Smooth muscle cell (in vitro differentiated cells): ENCODE measurements at regions not wholly inside any gene's neighbourhood (a gene's known extent, or its start where the extent isn't known, plus 50 kb on each side); places are given as distances from the start of the nearest gene placed in this dataset.

Experiments
- DNase-seq: peaks from one replicate; lab custom pipeline; 2025; ENCODE audit not compliant: unreplicated experiment; lab: John Stamatoyannopoulos, UW
- H2AFZ ChIP-seq: fragments of 200-600 bp; sonication (generic); 2 replicates; pipeline ENCODE4 v1.6.0; 2016; ENCODE audit warnings: antibody characterized with exemption, low read depth, mild to moderate bottlenecking
- H3F3A ChIP-seq: fragments of 200-600 bp; sonication (generic); 2 replicates; pipeline ENCODE4 v1.6.0; 2017; ENCODE audit warnings: antibody characterized with exemption, low read depth
- H3K27ac ChIP-seq: fragments of 200-600 bp; sonication (generic); 2 replicates; pipeline ENCODE4 v1.5.1; 2016; ENCODE audit warnings: low read depth, mild to moderate bottlenecking
- H3K27me3 ChIP-seq: fragments of 200-600 bp; sonication (generic); 2 replicates; pipeline ENCODE4 v1.6.1; 2016; ENCODE audit warnings: low read depth, mild to moderate bottlenecking
- H3K36me3 ChIP-seq: fragments of 200-600 bp; sonication (generic); 2 replicates; pipeline ENCODE4 v1.5.1; 2016; ENCODE audit warnings: low read depth
- H3K4me1 ChIP-seq: fragments of 200-600 bp; sonication (generic); 2 replicates; pipeline ENCODE4 v1.5.1; 2016; ENCODE audit warnings: low read depth
- H3K4me2 ChIP-seq: fragments of 200-600 bp; sonication (generic); 2 replicates; pipeline ENCODE4 v1.6.0; 2016; ENCODE audit warnings: mild to moderate bottlenecking
- H3K4me3 ChIP-seq: fragments of 200-600 bp; sonication (generic); 2 replicates; pipeline ENCODE4 v1.5.1; 2016; ENCODE audit warnings: mild to moderate bottlenecking
- H3K79me2 ChIP-seq: fragments of 200-600 bp; sonication (generic); 2 replicates; pipeline ENCODE4 v1.6.0; 2016; ENCODE audit warnings: low read depth, mild to moderate bottlenecking
- H3K9ac ChIP-seq: fragments of 200-600 bp; sonication (generic); 2 replicates; pipeline ENCODE4 v1.6.0; 2016; ENCODE audit warnings: low read depth
- H3K9me3 ChIP-seq: fragments of 200-600 bp; sonication (generic); replicated peaks from 2 replicates; pipeline ENCODE4 v1.5.1; 2016; ENCODE audit warnings: low read depth
- H4K20me1 ChIP-seq: fragments of 200-600 bp; sonication (generic); 2 replicates; pipeline ENCODE4 v1.6.0; 2016; ENCODE audit warnings: low read depth
- WGBS: methylation state at CpG from one replicate; pipeline ENCODE4 v1.1.7; 2016; ENCODE audit warnings: low lambda C conversion rate; 5-methylcytosine and 5-hydroxymethylcytosine counted together
- TF ChIP-seq, protein P1 (sequence below): fragments of 200-600 bp; sonication (generic); IDR thresholded peaks from 2 replicates; pipeline ENCODE4 v1.5.1; 2017; ENCODE audit warnings: borderline replicate concordance, mild to moderate bottlenecking, antibody characterized with exemption; ENCODE audit not compliant: insufficient read depth, poor library complexity, severe bottlenecking

DNA sequence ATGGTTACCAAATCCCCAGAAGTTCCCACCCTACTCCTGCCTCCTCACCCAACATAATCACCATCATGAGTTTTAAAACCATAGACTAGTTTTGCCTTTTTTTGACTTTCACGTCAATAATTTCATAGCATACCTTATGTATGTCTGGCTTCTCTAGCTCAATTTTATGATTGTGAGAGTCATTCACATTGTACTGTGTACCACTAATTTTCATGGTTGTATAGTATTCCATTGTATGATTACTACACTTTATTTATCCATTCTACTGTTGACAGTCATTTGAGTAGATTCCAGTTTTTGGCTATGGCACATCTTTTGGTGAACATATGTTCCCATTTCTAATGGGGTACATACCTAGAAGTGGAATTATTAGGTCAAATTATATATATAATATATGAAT, 195.3 kb upstream of the TCF21 start:
- no peak overlapping the region for H3K27ac ChIP-seq
- 100% methylated on average over 1 of the region's 1 CpG for WGBS
- H4K20me1 ChIP-seq, result no peaks in the 10 kb centered on the region

DNA sequence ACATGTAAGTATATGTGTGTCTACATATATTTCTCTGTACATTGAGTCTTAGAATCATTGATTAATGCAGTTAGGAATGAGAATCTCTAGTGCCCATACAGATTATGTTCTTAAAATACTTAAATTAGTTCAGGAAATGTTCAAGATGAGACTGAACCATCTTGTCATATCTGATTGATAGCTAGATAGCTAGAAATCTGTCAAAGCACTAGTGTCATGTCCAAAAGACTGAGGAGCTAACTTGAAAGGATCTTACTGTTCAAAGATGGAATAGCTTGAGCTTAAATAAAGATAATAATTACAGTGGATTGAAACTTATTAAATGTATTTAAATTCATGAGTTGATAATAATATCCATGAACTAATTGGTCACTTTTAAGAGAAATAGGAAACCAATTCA, 191.7 kb upstream of the TCF21 start:
- Histone ChIP-seq H3K4me2 (no peak overlapping the region), H3K9me3 (no peaks in the 10 kb centered on the region), H4K20me1 (no peaks in the 10 kb centered on the region), H3K27me3 (no peaks in the 10 kb centered on the region), H3K9ac (no peak overlapping the region), H3K4me3 (no peak overlapping the region), H3K79me2 (no peaks in the 10 kb centered on the region), H3K4me1 (no peaks in the 10 kb centered on the region), H3K27ac (no peak overlapping the region), H2AFZ (no peak overlapping the region), H3K36me3 (no peaks in the 10 kb centered on the region), H3F3A (peaks cover 2% of the 10 kb centered on the region)
- TF ChIP-seq, protein P1, sequence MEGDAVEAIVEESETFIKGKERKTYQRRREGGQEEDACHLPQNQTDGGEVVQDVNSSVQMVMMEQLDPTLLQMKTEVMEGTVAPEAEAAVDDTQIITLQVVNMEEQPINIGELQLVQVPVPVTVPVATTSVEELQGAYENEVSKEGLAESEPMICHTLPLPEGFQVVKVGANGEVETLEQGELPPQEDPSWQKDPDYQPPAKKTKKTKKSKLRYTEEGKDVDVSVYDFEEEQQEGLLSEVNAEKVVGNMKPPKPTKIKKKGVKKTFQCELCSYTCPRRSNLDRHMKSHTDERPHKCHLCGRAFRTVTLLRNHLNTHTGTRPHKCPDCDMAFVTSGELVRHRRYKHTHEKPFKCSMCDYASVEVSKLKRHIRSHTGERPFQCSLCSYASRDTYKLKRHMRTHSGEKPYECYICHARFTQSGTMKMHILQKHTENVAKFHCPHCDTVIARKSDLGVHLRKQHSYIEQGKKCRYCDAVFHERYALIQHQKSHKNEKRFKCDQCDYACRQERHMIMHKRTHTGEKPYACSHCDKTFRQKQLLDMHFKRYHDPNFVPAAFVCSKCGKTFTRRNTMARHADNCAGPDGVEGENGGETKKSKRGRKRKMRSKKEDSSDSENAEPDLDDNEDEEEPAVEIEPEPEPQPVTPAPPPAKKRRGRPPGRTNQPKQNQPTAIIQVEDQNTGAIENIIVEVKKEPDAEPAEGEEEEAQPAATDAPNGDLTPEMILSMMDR, result no peak
- DNase-seq, result no peak

More for the DNA sequence above, 195.3 kb upstream of the TCF21 start:
- H3K9ac ChIP-seq, result no peak overlapping the region
- no peak overlapping the region for H2AFZ ChIP-seq
- no peak for DNase-seq
- no peak overlapping the region for H3K4me3 ChIP-seq
- H3K9me3 ChIP-seq, result no peaks in the 10 kb centered on the region
- H3F3A ChIP-seq, result no peaks in the 10 kb centered on the region
- no peaks in the 10 kb centered on the region for H3K36me3 ChIP-seq
- no peaks in the 10 kb centered on the region for H3K27me3 ChIP-seq
- TF ChIP-seq, protein P1, result no peak
- H3K4me2 ChIP-seq, result no peak overlapping the region
- no peaks in the 10 kb centered on the region for H3K4me1 ChIP-seq
- no peaks in the 10 kb centered on the region for H3K79me2 ChIP-seq

DNA sequence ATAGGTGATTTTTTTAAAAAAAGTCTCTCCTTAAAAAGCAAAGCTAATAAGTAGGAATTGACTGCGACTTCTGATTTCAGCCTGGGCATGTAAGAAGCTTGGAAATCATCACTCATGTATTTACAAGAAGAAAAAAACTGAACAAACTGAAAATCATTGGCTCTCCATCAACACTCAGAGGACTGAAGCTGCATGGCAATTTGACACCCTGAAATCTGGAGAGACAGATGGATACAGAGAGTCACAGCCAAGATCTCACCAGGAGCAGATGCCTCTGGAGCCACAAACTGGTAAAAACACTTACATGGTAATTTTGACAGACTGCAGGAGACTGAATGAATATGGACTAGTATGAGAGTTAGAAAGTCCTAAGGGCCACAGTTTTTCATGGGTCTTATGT, 191.2 kb upstream of the TCF21 start:
- no peaks in the 10 kb centered on the region for H3K79me2 ChIP-seq
- no peak overlapping the region for H2AFZ ChIP-seq
- no peaks in the 10 kb centered on the region for H3K4me1 ChIP-seq
- H3K9me3 ChIP-seq, result no peaks in the 10 kb centered on the region
- no peaks in the 10 kb centered on the region for H3K36me3 ChIP-seq
- peaks cover 2% of the 10 kb centered on the region for H3F3A ChIP-seq
- no peak overlapping the region for H3K9ac ChIP-seq
- no peaks in the 10 kb centered on the region for H3K27me3 ChIP-seq
- no peak overlapping the region for H3K4me3 ChIP-seq
- no peak overlapping the region for H3K27ac ChIP-seq
- TF ChIP-seq, protein P1, result no peak
- no peak overlapping the region for H3K4me2 ChIP-seq
- no peaks in the 10 kb centered on the region for H4K20me1 ChIP-seq
- WGBS, result 97% methylated on average over 1 of the region's 1 CpG
- DNase-seq, result no peak

DNA sequence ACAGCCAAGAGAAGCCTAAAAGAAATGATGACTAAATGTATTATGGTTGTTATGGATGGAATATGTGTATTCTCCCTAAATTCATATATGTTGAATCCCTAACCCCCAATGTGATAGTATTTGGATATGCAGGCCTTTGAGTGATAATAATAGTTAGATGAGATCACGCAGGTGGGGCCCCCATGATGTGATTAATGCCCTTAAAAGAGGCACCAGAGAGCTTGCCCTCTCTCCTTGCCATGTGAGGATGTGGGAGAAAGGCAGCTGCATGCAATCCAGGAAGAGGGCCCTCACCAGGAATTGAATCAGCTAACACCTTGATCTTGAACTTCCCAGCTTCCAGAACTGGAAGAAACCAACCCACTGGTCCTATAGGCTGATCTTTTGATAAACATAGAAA, 190.6 kb upstream of the TCF21 start:
- TF ChIP-seq, protein P1, result no peak
- H3K4me1 ChIP-seq, result no peaks in the 10 kb centered on the region
- no peak overlapping the region for H2AFZ ChIP-seq
- H4K20me1 ChIP-seq, result no peaks in the 10 kb centered on the region
- no peaks in the 10 kb centered on the region for H3K36me3 ChIP-seq
- H3F3A ChIP-seq, result peaks cover 2% of the 10 kb centered on the region
- no peak overlapping the region for H3K9ac ChIP-seq
- H3K27ac ChIP-seq, result no peak overlapping the region
- H3K4me3 ChIP-seq, result no peak overlapping the region
- no peaks in the 10 kb centered on the region for H3K27me3 ChIP-seq
- H3K9me3 ChIP-seq, result no peaks in the 10 kb centered on the region
- no peak overlapping the region for H3K4me2 ChIP-seq
- DNase-seq, result no peak
- 100% methylated on average over 1 of the region's 1 CpG for WGBS
- no peaks in the 10 kb centered on the region for H3K79me2 ChIP-seq
